SK-N-SH (cell line): ENCODE measurements at regions not wholly inside any gene's neighbourhood (a gene's known extent, or its start where the extent isn't known, plus 50 kb on each side); places are given as distances from the start of the nearest gene placed in this dataset.

Experiments
- JUND ChIP-seq: IDR thresholded peaks from 2 replicates; pipeline ENCODE4 v1.4.0; 2012
- SIN3A ChIP-seq: IDR thresholded peaks from 2 replicates; pipeline ENCODE4 v1.6.1; 2012; ENCODE audit warnings: low read depth, mild to moderate bottlenecking, low read length, moderate library complexity, borderline replicate concordance
- TF ChIP-seq, protein P1 (sequence below): fragments of 150-350 bp; IDR thresholded peaks from 2 replicates; pipeline ENCODE4 v1.6.1; 2017; ENCODE audit warnings: antibody characterized with exemption, low read length, low read depth, borderline replicate concordance

DNA sequence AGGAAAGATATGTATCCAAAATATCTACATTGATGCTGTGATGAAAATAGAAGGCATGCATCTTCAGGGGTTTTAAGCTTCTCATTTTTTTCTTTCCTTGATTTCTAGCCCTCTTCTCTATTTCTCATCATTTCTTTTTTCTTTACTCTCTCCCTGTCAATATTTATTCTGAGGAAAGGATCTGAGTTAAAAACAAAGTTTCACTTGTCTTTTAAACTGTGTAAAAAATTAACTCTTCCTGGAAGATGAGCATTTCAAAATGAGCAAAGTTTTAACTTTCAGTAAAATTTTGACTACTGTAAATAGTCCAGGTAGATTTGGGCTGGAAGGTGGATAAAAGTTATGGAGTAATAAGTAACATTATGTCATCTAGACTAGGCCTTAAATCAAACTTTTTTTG, 500.2 kb upstream of the GBE1 start:
- TF ChIP-seq, protein P1, sequence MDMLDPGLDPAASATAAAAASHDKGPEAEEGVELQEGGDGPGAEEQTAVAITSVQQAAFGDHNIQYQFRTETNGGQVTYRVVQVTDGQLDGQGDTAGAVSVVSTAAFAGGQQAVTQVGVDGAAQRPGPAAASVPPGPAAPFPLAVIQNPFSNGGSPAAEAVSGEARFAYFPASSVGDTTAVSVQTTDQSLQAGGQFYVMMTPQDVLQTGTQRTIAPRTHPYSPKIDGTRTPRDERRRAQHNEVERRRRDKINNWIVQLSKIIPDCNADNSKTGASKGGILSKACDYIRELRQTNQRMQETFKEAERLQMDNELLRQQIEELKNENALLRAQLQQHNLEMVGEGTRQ = no peak
- TF ChIP-seq JUND (no peak), SIN3A (no peak)
